ENCODE measurements at regions not wholly inside any gene's neighbourhood (a gene's known extent, or its start where the extent isn't known, plus 50 kb on each side); places are given as distances from the start of the nearest gene placed in this dataset.

DNA sequence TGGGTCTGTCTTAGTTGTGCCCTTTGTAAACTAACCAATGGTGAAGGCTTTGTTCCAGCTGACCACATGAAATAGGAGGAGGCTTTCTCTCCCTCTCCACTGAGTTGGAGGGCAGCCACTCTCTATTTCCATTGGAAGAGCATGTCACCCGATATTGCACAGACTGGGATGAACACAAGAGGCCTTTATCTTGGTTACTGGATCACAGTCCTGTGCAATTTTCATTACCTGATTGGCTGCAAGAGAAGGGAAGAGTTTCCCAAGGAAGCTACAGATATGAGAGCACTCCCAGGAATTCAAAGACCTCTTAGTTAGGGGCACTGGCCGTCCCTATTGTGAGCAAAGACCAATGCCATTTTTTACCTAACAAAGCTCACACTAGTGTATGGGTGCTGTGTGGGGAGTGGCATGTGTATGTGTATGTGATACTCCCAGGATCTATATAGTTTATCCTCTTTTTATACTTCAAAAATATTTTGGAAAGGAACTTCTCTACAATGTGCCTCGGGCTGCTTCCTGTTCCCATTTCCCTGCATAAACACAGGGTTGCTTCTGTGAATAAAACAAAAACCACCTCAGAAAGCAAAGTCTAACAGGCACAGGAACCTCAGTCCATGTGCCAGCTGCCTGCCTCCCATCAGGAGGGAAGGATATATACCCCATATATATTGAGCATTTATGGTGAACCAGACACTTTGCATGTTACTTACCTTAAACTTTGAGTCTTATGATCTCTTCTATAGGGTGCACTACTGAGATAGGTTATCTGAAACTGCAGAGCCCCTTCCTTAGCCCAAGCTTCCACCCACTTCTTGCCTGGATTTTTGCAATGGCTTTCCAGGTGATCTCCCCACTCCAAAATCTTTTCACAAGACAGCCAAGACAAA, 126.5 kb downstream of the RASSF10 start (continued):
- TF ChIP-seq ZBTB42 (CRISPR knock-in tag; IDR thresholded peaks at IDR 0.05) (no peak), HOXA9 (CRISPR knock-in tag; IDR thresholded peaks at IDR 0.05; ENCODE audit: borderline replicate concordance) (no peak), HNF4A (CRISPR knock-in tag; IDR thresholded peaks at IDR 0.05) (peak; percentile 46; the same call in 1 of the 2 replicates), YY1 (IDR thresholded peaks at IDR 0.05; ENCODE audit: insufficient read depth, insufficient replicate concordance, low read depth, low read length) (no peak), ZNF10 (CRISPR knock-in tag; IDR thresholded peaks at IDR 0.05; ENCODE audit: borderline replicate concordance, low read depth) (no peak), SOX6 (IDR thresholded peaks at IDR 0.05) (no peak), SOX6 (CRISPR knock-in tag; IDR thresholded peaks at IDR 0.05) (peak; percentile 63), ZFP62 (CRISPR knock-in tag; IDR thresholded peaks at IDR 0.05) (no peak), ZSCAN12 (CRISPR knock-in tag; IDR thresholded peaks at IDR 0.05) (no peak), TEAD3 (CRISPR knock-in tag; optimal IDR thresholded peaks at IDR 0.05; ENCODE audit: borderline replicate concordance) (peak; percentile 78), ZNF879 (CRISPR knock-in tag; IDR thresholded peaks at IDR 0.05) (no peak), DMAP1 (CRISPR knock-in tag; IDR thresholded peaks at IDR 0.05) (0 out of 2 replicates have a peak, but pooled peaks have one; percentile 17), NFRKB (IDR thresholded peaks at IDR 0.05) (no peak), ZFYVE20 (CRISPR knock-in tag; IDR thresholded peaks at IDR 0.05; ENCODE audit: borderline replicate concordance, low read depth) (no peak), RCOR2 (CRISPR knock-in tag; IDR thresholded peaks at IDR 0.05) (0 out of 2 replicates have a peak, but pooled peaks have one; percentile 35), CERS6 (CRISPR knock-in tag; IDR thresholded peaks at IDR 0.05) (no peak), ZNF256 (CRISPR knock-in tag; conservative IDR thresholded peaks at IDR 0.05) (no peak), ATRX (CRISPR knock-in tag; IDR thresholded peaks at IDR 0.05; ENCODE audit: borderline replicate concordance) (no peak), ZXDC (CRISPR knock-in tag; IDR thresholded peaks at IDR 0.05) (no peak), PATZ1 (CRISPR knock-in tag; IDR thresholded peaks at IDR 0.05) (peak; percentile 27)
- TF ChIP-seq, protein P1, sequence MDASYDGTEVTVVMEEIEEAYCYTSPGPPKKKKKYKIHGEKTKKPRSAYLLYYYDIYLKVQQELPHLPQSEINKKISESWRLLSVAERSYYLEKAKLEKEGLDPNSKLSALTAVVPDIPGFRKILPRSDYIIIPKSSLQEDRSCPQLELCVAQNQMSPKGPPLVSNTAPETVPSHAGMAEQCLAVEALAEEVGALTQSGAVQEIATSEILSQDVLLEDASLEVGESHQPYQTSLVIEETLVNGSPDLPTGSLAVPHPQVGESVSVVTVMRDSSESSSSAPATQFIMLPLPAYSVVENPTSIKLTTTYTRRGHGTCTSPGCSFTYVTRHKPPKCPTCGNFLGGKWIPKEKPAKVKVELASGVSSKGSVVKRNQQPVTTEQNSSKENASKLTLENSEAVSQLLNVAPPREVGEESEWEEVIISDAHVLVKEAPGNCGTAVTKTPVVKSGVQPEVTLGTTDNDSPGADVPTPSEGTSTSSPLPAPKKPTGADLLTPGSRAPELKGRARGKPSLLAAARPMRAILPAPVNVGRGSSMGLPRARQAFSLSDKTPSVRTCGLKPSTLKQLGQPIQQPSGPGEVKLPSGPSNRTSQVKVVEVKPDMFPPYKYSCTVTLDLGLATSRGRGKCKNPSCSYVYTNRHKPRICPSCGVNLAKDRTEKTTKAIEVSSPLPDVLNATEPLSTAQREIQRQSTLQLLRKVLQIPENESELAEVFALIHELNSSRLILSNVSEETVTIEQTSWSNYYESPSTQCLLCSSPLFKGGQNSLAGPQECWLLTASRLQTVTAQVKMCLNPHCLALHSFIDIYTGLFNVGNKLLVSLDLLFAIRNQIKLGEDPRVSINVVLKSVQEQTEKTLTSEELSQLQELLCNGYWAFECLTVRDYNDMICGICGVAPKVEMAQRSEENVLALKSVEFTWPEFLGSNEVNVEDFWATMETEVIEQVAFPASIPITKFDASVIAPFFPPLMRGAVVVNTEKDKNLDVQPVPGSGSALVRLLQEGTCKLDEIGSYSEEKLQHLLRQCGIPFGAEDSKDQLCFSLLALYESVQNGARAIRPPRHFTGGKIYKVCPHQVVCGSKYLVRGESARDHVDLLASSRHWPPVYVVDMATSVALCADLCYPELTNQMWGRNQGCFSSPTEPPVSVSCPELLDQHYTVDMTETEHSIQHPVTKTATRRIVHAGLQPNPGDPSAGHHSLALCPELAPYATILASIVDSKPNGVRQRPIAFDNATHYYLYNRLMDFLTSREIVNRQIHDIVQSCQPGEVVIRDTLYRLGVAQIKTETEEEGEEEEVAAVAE (CRISPR knock-in tag; IDR thresholded peaks at IDR 0.05; ENCODE audit: borderline replicate concordance), result peak; percentile 33; the same call in 1 of the 2 replicates

Data from HepG2 (cell line).